Posterior vena cava (tissue), 2 donors: ENCODE measurements at regions not wholly inside any gene's neighbourhood (a gene's known extent, or its start where the extent isn't known, plus 50 kb on each side); places are given as distances from the start of the nearest gene placed in this dataset.
"Not testable (repeated sequence)": the region's sequence is repeated elsewhere in the genome, so short reads cannot be mapped to it uniquely, and the experiment has no call there.

Experiments
- DNase-seq: peaks from one replicate; pipeline ENCODE4 v3.0.0-alpha.2; 2020; ENCODE audit warnings: low spot score
- intact Hi-C, 2 donors: fragments of 100-400 bp; cut with DNase I; formaldehyde crosslinking; loops; one replicate each; pipeline versions ENCODE4 v1.14.1 to v1.14.2; 2022 to 2023
- donor health status: DM: yes; HTN: yes; CAD: no.
- donor health status: DM: yes; HTN: yes; CAD: no.

DNA sequence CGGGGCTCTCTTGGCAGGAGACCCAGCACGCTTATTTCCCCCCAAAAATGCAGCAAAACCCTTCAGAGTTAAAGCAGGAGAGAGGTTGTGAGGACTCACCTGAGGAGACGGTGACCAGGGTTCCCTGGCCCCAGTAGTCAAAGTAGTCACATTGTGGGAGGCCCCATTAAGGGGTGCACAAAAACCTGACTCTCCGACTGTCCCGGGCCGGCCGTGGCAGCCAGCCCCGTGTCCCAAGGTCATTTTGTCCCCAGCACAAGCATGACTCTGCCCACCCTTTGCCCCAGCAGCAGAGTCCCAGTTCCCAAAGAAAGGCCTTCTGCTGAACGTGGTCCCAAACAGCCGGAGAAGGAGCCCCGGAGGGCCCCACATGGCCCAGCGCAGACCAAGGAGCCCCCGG lies 337.7 kb downstream of the TMEM121 start:
- DNase-seq, result peak; percentile 66
- intact Hi-C loops, result no loop called here

- peak; percentile 81 for DNase-seq
- intact Hi-C loops, result no loop called here
These were observed 338.4 kb downstream of the TMEM121 start for GRCh38 chr14:105864651-105865265.

DNA sequence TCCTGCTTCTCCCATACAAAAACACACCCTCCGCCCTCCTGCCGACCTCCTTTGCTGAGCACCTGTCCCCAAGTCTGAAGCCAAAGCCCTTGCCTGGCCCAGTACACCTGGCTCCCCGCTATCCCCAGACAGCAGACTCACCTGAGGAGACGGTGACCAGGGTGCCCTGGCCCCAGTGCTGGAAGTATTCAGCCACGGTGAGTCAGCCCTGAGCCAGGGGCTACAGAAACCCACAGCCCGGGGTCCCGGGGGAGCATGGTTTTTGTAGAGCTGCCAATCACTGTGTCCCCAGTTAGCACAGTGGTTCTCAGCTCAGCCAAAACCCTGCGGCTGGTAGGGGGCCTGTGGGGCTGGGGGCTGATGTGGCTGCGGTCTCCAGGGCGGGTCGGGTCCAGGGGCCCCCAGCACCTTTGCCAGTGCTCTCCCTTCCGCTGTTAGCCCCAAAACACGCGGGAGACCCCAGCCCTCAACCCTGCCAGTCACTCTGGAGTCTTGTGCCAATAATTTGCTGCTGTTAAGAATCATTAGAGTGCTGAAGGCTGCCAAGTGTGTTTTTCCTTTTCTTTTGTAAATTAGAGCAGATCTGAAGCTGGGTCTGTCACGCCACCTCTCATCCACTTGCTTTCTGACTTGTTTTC lies 339.0 kb downstream of the TMEM121 start:
- intact Hi-C loops, result no loop called here
- DNase-seq, result peak; percentile 75

GRCh38 chr14:105865904-105866840 lies 339.8 kb downstream of the TMEM121 start:
- intact Hi-C loops, result no loop called here
- peak; percentile 73 for DNase-seq

DNA sequence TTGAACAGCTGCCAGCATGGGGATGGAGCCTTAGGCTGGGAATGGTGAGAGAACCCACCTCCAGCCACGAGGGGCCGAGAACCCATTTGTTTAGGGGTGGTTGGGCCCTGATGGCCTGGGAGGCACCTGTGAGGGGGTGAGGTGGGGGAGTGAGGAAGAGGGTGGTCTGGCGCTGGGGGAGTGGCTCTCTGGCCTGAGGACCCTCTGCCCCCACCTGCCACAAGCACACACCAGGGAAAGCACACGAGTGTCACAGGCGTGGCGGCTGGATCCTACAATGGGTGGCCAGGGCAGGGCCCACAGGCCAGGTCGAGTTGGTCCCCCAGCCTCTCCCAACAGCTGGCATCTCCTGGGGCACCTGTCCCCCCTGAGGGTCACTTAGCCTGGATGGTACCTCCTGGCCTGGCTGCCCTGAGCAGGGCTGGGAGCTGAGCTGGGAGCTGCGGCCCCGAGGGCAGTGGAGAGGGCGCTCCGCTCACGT lies 340.5 kb downstream of the TMEM121 start:
- intact Hi-C loops, result no loop called here
- DNase-seq, result peak; percentile 53

DNA sequence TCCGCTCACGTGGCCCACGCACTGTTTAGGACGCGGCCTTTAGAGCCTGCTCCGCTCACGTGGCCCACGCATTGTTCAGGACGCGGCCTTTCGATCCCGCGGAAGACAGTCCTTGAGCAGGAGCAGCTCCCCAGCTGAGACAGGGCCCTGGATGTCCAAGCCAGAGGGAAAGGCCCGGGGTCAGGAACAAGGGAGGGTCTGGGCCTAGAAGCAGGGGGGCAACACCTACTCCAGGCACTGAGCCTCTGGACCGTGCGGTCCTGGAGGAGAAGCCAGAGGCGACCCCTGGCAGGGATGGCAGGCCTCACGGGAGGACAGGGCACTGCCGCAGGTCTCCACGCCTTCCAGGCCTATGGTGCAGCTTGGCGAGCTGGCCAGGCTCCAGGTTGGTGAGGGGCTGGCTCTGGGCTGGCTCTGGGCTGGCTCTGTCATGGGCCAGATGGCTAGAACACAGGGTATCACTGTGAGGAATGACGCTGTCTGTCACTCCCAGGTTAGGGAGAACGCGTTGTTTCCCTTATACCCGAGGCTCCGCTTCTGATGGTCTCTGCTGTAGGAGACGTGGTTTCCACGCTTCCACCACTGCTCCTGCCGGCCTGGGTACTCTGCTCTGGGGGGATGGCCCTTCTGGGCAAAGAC lies 341.7 kb downstream of the TMEM121 start:
- peak; percentile 56 for DNase-seq
- intact Hi-C loops, result no loop called here

DNA sequence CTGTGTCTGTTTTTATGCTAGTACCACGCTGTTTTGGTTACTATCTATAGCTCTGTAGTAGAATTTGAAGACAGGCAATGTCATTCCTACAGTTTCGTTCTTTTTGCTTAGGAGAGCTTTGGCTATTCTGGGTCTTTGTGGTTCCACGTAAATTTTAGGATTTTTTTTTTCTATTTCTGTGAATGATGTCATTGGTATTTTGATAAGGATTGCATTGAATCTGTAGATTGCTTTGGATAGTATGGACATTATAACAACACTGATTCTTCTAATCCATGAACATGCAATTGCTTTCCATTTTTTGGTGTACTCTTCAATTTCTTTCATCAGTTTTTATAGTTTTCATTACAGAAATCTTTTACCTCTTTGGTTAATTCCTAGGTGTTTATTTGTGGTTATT lies 345.2 kb downstream of the TMEM121 start:
- DNase-seq, result no peak
- intact Hi-C loops, result no loop called here

GRCh38 chr14:105873870-105874512 lies 347.6 kb downstream of the TMEM121 start:
- intact Hi-C loops, result no loop called here
- no peak for DNase-seq

DNA sequence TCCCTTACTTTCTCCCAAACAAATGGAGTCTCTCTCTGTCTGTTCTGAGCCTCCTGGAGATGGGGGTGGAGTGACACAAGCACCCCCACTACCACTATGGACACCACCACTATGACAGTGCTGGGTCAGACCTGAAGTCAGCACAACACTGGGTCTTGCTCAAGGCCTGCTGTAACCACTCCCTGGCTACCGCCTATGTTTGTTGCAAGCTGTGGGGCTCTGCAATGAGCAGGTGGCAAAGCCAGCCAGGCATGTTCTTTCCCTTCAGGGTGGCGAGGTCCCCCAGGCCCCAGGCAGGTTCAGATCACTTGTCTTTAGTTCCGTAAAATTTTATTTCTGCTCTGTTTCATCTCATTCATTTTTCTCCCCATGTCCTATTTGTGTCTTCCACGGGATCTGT lies 349.8 kb downstream of the TMEM121 start:
- DNase-seq, result peak; percentile 36
- intact Hi-C loops, result no loop called here

DNA sequence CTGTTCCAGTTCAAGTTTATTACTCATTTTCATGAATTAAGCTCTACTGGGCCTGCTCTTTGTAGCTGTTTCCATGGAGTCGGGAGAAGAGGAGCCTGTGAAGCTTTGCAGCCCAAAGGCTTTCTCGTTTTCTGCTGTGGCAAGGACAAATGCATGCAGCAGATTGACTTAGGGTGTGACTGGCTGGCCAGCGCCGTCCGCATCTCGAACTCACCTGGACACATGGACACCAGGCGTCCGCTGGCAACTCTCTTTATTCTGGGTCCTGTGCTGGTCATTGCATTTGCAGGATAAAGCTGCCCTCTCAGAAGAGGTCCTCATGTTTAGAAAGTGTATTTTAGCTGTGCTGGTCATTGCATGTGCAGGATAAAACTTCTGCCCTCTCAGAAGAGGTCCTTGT lies 350.4 kb downstream of the TMEM121 start:
- DNase-seq, result peak; percentile 54
- intact Hi-C loops, result no loop called here

GRCh38 chr14:105877645-105878044 lies 351.3 kb downstream of the TMEM121 start:
- DNase-seq, result no peak
- intact Hi-C loops, result no loop called here

GRCh38 chr14:105878125-105878524 lies 351.7 kb downstream of the TMEM121 start:
- DNase-seq, result peak; percentile 56
- intact Hi-C loops, result no loop called here

DNA sequence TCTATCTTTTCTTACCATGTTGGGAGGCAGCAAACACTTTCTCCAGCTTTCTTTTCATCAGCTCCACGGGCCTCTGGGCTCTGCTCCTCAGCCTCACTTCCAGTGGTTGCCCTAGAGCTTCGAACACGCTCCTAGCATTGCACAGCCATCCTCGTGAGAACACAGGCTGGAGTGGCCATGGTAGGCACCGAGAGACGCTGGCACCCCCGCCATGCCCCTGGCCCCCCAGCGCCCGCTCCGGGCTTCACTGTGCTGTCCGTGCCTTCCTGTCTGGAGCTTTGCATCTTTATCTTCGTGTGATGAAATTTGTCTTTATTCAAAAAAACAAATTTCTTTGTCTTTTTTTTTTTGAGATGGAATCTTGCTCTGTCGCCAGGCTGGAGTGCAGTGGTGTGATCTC lies 352.2 kb downstream of the TMEM121 start:
- peak; percentile 51 for DNase-seq
- intact Hi-C loops, result no loop called here

GRCh38 chr14:105879503-105879866 lies 353.1 kb downstream of the TMEM121 start:
- intact Hi-C loops, result no loop called here
- peak; percentile 49 for DNase-seq

GRCh38 chr14:105879867-105880561 lies 353.6 kb downstream of the TMEM121 start:
- DNase-seq, result peak; percentile 68
- intact Hi-C loops, result no loop called here

DNA sequence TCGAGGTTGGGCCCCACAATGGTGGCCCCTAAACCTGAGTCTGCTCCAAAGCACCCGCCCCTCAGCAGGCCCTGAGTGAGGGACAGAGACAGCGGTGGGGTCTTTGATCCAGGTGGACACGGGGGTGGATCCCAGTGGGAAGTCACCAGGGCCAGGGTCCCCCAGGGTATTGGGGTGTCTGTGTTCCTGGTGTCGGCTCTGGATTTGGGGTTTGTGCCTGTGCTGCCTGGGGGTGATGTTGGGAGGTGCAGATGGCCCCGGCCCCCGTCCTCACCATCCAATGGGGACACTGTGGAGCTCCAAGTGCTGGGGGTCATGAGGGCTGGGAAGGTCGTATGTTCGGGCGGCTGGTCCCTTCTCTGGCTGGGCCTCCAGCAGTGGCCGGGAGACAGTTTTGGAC lies 354.2 kb downstream of the TMEM121 start:
- DNase-seq, result peak; percentile 67
- intact Hi-C loops, result no loop called here

GRCh38 chr14:105881021-105881930 lies 354.9 kb downstream of the TMEM121 start:
- intact Hi-C loops, result no loop called here
- DNase-seq, result peak; percentile 76

GRCh38 chr14:105882011-105882410 lies 355.6 kb downstream of the TMEM121 start:
- intact Hi-C loops, result not testable (repeated sequence)

More at GRCh38 chr14:105882011-105882410, 355.6 kb downstream of the TMEM121 start:
- DNase-seq, result not testable (repeated sequence)
